ENCODE measurements at regions not wholly inside any gene's neighbourhood (a gene's known extent, or its start where the extent isn't known, plus 50 kb on each side); places are given as distances from the start of the nearest gene placed in this dataset.

- TF ChIP-seq POLR2A (IDR thresholded peaks at IDR 0.05), result no peak
- TF ChIP-seq CTCF (IDR thresholded peaks at IDR 0.05), result no peak
Observed at GRCh38 chr9:35552376-35552775, 52.7 kb upstream of the TESK1 start.

Measured in heart left ventricle (tissue), 13 donors.